H1 (cell line): ENCODE measurements at regions not wholly inside any gene's neighbourhood (a gene's known extent, or its start where the extent isn't known, plus 50 kb on each side); places are given as distances from the start of the nearest gene placed in this dataset.

Experiments
- CTCF ChIA-PET: fragments of 300-600 bp; sonication (Branson Sonifier 250); formaldehyde crosslinking; loops from one replicate; lab custom pipeline; 2021; ENCODE audit not compliant: partially characterized antibody; lab: Charles Lee
- POLR2A ChIA-PET: fragments of 300-600 bp; sonication (Branson Sonifier 250); formaldehyde crosslinking; loops from one replicate; lab custom pipeline; 2021; ENCODE audit warnings: inconsistent platforms; ENCODE audit not compliant: partially characterized antibody; lab: Charles Lee
- DNase-seq, 2 experiments: peaks; one replicate each; pipeline versions ENCODE4 v3.0.0 to v3.0.0-alpha.2; 2010 to 2022; ENCODE audit warnings: low spot score in 2 of 2, low read depth in 1 of 2, mixed read lengths in 1 of 2
- FAIRE-seq: peaks from 2 replicates; lab custom pipeline; 2011; peaks lifted over from hg19 to GRCh38; lab: Jason Lieb, UNC
- H2AFZ ChIP-seq: 2 replicates; pipeline ENCODE4 v1.8.1; 2012; ENCODE audit warnings: low read length, inconsistent platforms
- H2AK5ac ChIP-seq: 2 replicates; pipeline ENCODE4 v1.6.1; 2013; ENCODE audit warnings: low read depth, low read length
- H2BK120ac ChIP-seq: replicated peaks from 2 replicates; pipeline ENCODE3; 2013; ENCODE audit warnings: low read depth, low read length, inconsistent platforms
- H2BK12ac ChIP-seq: 2 replicates; pipeline ENCODE4 v1.6.1; 2013; ENCODE audit warnings: low read depth, low read length
- H2BK15ac ChIP-seq: 2 replicates; pipeline ENCODE4 v1.6.1; 2013; ENCODE audit warnings: low read length
- H2BK20ac ChIP-seq: 2 replicates; pipeline ENCODE4 v1.6.1; 2013; ENCODE audit warnings: low read length
- H2BK5ac ChIP-seq: 2 replicates; pipeline ENCODE4 v1.6.1; 2013; ENCODE audit warnings: low read depth, low read length
- H3K14ac ChIP-seq: 2 replicates; pipeline ENCODE4 v1.6.1; 2013; ENCODE audit warnings: inconsistent platforms; ENCODE audit not compliant: insufficient read length
- H3K18ac ChIP-seq: 2 replicates; pipeline ENCODE4 v1.6.1; 2013; ENCODE audit warnings: low read length; ENCODE audit errors: extremely low read depth
- H3K23ac ChIP-seq: 2 replicates; pipeline ENCODE4 v1.6.1; 2013; ENCODE audit warnings: inconsistent platforms; ENCODE audit not compliant: insufficient read length
- H3K23me2 ChIP-seq: 2 replicates; pipeline ENCODE4 v1.6.1; 2013; ENCODE audit warnings: low read depth, low read length
- H3K27ac ChIP-seq: 2 replicates; pipeline ENCODE4 v1.6.1; 2011; ENCODE audit warnings: low read depth, low read length, inconsistent platforms
- H3K27me3 ChIP-seq, 4 experiments: replicated peaks in 1 of 4; 1 replicate in 1 of 4; 2 replicates in 3 of 4; pipeline versions ENCODE4 v1.6.1 to v1.8.1; 2011 to 2013; ENCODE audit warnings: low read length in 3 of 4, mild to moderate bottlenecking in 3 of 4, inconsistent platforms in 2 of 4, mixed read lengths in 2 of 4, moderate library complexity in 1 of 4; ENCODE audit not compliant: control insufficient read depth in 3 of 4, insufficient read depth in 3 of 4; ENCODE audit errors: extremely low read depth in 1 of 4
- H3K36me3 ChIP-seq, 4 experiments: 2 replicates each; pipeline versions ENCODE4 v1.6.1 to v1.8.1; 2011 to 2013; ENCODE audit warnings: mild to moderate bottlenecking in 4 of 4, low read length in 3 of 4, moderate library complexity in 2 of 4, control low read depth in 1 of 4, inconsistent platforms in 1 of 4; ENCODE audit not compliant: insufficient read depth in 4 of 4, control insufficient read depth in 2 of 4
- H3K4ac ChIP-seq: replicated peaks from 2 replicates; pipeline ENCODE3; 2013; ENCODE audit warnings: low read length, low read depth, mixed read lengths, inconsistent platforms; ENCODE audit not compliant: insufficient read length
- H3K4me1 ChIP-seq, 4 experiments: replicated peaks in 1 of 4; 1 replicate in 1 of 4; 2 replicates in 3 of 4; pipeline versions ENCODE4 v1.6.1 to v1.8.1; 2011 to 2013; ENCODE audit warnings: low read length in 3 of 4, inconsistent platforms in 2 of 4, mixed read lengths in 1 of 4; ENCODE audit not compliant: insufficient read depth in 4 of 4, control insufficient read depth in 3 of 4
- H3K4me2 ChIP-seq, 2 experiments: 2 replicates each; pipeline versions ENCODE4 v1.6.1 to v1.8.1; 2011 to 2013; ENCODE audit warnings: low read depth in 2 of 2, low read length in 2 of 2, control low read depth in 1 of 2, inconsistent platforms in 1 of 2, mild to moderate bottlenecking in 1 of 2; ENCODE audit not compliant: insufficient read depth in 1 of 2
- H3K4me3 ChIP-seq, 4 experiments: fragments of 200-600, 300-600 bp in 1 of 4; sonication (generic), shearing (Covaris generic), sonication (Bioruptor Twin) in 1 of 4; 2 replicates each; pipeline versions ENCODE4 v1.5.1 to v1.8.1; 2011 to 2016; ENCODE audit warnings: low read length in 4 of 4, low read depth in 3 of 4, control low read depth in 2 of 4, inconsistent platforms in 2 of 4, mild to moderate bottlenecking in 2 of 4, mixed read lengths in 1 of 4, moderate library complexity in 1 of 4; ENCODE audit not compliant: insufficient read depth in 2 of 4; ENCODE audit errors: extremely low read depth in 1 of 4
- H3K56ac ChIP-seq: replicated peaks from 2 replicates; pipeline ENCODE3; 2013; ENCODE audit warnings: low read depth, mild to moderate bottlenecking, mixed read lengths, low read length, inconsistent platforms; ENCODE audit not compliant: insufficient read length
- H3K79me1 ChIP-seq: 2 replicates; pipeline ENCODE4 v1.6.1; 2013; ENCODE audit warnings: low read depth, low read length, control low read depth
- H3K79me2 ChIP-seq, 2 experiments: 2 replicates each; pipeline versions ENCODE4 v1.6.1 to v1.8.1; 2012 to 2013; ENCODE audit warnings: low read length in 2 of 2, mild to moderate bottlenecking in 2 of 2, inconsistent platforms in 1 of 2; ENCODE audit not compliant: insufficient read depth in 2 of 2, control insufficient read depth in 1 of 2
- H3K9ac ChIP-seq, 4 experiments: replicated peaks in 1 of 4; 1 replicate in 1 of 4; 2 replicates in 3 of 4; pipeline versions ENCODE4 v1.6.1 to v1.8.1; 2011 to 2013; ENCODE audit warnings: low read depth in 3 of 4, low read length in 3 of 4, control low read depth in 2 of 4, mild to moderate bottlenecking in 2 of 4, moderate library complexity in 2 of 4, inconsistent platforms in 1 of 4; ENCODE audit errors: extremely low read depth in 1 of 4
- H3K9me3 ChIP-seq, 2 experiments: 2 replicates each; pipeline versions ENCODE4 v1.6.1 to v1.8.1; 2012 to 2013; ENCODE audit warnings: mild to moderate bottlenecking in 2 of 2, moderate library complexity in 2 of 2, control low read depth in 1 of 2, inconsistent platforms in 1 of 2, low read depth in 1 of 2, low read length in 1 of 2, mixed read lengths in 1 of 2; ENCODE audit not compliant: insufficient read depth in 2 of 2
- H4K20me1 ChIP-seq, 2 experiments: replicated peaks in 1 of 2; 2 replicates each; pipeline versions ENCODE3 to v1.8.1; 2011 to 2013; ENCODE audit warnings: inconsistent platforms in 2 of 2, low read length in 2 of 2, mild to moderate bottlenecking in 1 of 2; ENCODE audit not compliant: insufficient read depth in 2 of 2, control insufficient read depth in 1 of 2
- H4K5ac ChIP-seq: 2 replicates; pipeline ENCODE4 v1.6.1; 2013; ENCODE audit warnings: low read length, low read depth, mixed read lengths, inconsistent platforms; ENCODE audit not compliant: insufficient read length
- H4K8ac ChIP-seq: 2 replicates; pipeline ENCODE4 v1.8.0; 2013; ENCODE audit warnings: mild to moderate bottlenecking, moderate library complexity, low read length, inconsistent platforms; ENCODE audit not compliant: insufficient read depth; ENCODE audit errors: extremely low read depth
- H4K91ac ChIP-seq: replicated peaks from 2 replicates; pipeline ENCODE3; 2013; ENCODE audit warnings: low read length, mixed read lengths, inconsistent platforms; ENCODE audit not compliant: insufficient read length
- BCL11A ChIP-seq, 2 experiments: IDR thresholded peaks; one replicate each; pipeline ENCODE4 v1.6.1; 2011; ENCODE audit warnings: low read depth in 2 of 2, low read length in 2 of 2, mild to moderate bottlenecking in 2 of 2
- CEBPB ChIP-seq: IDR thresholded peaks from 2 replicates; pipeline ENCODE4 v1.6.1; 2012; ENCODE audit warnings: low read depth, low read length
- CHD1 ChIP-seq: IDR thresholded peaks from 2 replicates; pipeline ENCODE4 v1.6.1; 2012; ENCODE audit warnings: low read depth, low read length, improper control_type of control experiment
- EGR1 ChIP-seq: IDR thresholded peaks from 2 replicates; pipeline ENCODE4 v1.6.1; 2011; ENCODE audit warnings: low read depth, low read length, borderline replicate concordance
- GTF2F1 ChIP-seq: IDR thresholded peaks from 2 replicates; pipeline ENCODE4 v1.6.1; 2012; ENCODE audit warnings: low read depth, low read length, improper control_type of control experiment, borderline replicate concordance
- JUND ChIP-seq: IDR thresholded peaks from 2 replicates; pipeline ENCODE4 v1.6.1; 2011; ENCODE audit warnings: mild to moderate bottlenecking, improper control_type of control experiment, low read length
- NANOG ChIP-seq: IDR thresholded peaks from 2 replicates; pipeline ENCODE4 v1.6.1; 2011; ENCODE audit warnings: low read length, low read depth, mild to moderate bottlenecking, inconsistent platforms; ENCODE audit not compliant: insufficient read depth, poor library complexity, severe bottlenecking
- POLR2AphosphoS5 ChIP-seq: IDR thresholded peaks from 2 replicates; pipeline ENCODE4 v1.6.1; 2011; ENCODE audit warnings: low read depth, low read length
- RAD21 ChIP-seq, 2 experiments: IDR thresholded peaks in 1 of 2; conservative IDR thresholded peaks in 1 of 2; 2 replicates each; pipeline ENCODE4 v1.6.1; 2011; ENCODE audit warnings: low read depth in 2 of 2, low read length in 2 of 2, improper control_type of control experiment in 1 of 2, inconsistent platforms in 1 of 2, mild to moderate bottlenecking in 1 of 2, moderate library complexity in 1 of 2
- SAP30 ChIP-seq: fragments of 300-600 bp; sonication (generic); IDR thresholded peaks from 2 replicates; pipeline ENCODE4 v1.7.1; 2012; ENCODE audit warnings: low read length, moderate library complexity, mild to moderate bottlenecking, inconsistent platforms; ENCODE audit not compliant: insufficient read depth, insufficient replicate concordance
- SIN3A ChIP-seq, 2 experiments: IDR thresholded peaks in 1 of 2; conservative IDR thresholded peaks in 1 of 2; 2 replicates each; pipeline ENCODE4 v1.6.1; 2011 to 2012; ENCODE audit warnings: low read length in 2 of 2, improper control_type of control experiment in 1 of 2, low read depth in 1 of 2, mild to moderate bottlenecking in 1 of 2
- SP4 ChIP-seq: IDR thresholded peaks from 2 replicates; pipeline ENCODE4 v1.6.1; 2012; ENCODE audit warnings: low read length, inconsistent platforms
- SRF ChIP-seq: IDR thresholded peaks from 2 replicates; pipeline ENCODE4 v1.6.1; 2011; ENCODE audit warnings: mild to moderate bottlenecking, low read depth, low read length, moderate library complexity
- TBP ChIP-seq: IDR thresholded peaks from 2 replicates; pipeline ENCODE4 v1.6.1; 2011; ENCODE audit warnings: low read depth, low read length, improper control_type of control experiment
- TCF12 ChIP-seq: IDR thresholded peaks from 2 replicates; pipeline ENCODE4 v1.6.1; 2011; ENCODE audit warnings: low read depth, mild to moderate bottlenecking, low read length
- YY1 ChIP-seq: IDR thresholded peaks from 2 replicates; pipeline ENCODE4 v1.6.1; 2011; ENCODE audit warnings: low read depth, mild to moderate bottlenecking, low read length
- WGBS, 2 experiments: shearing (Covaris generic) in 1 of 2; methylation state at CpG; one replicate each; pipeline versions ENCODE4 v1.1.6 to v1.1.7; 2013 to 2015; ENCODE audit warnings: low lambda C conversion rate in 2 of 2, mixed read lengths in 2 of 2, inconsistent platforms in 1 of 2, low coverage in 1 of 2, missing lambda C conversion rate in 1 of 2; ENCODE audit not compliant: insufficient replicate concordance in 2 of 2, insufficient coverage in 1 of 2, insufficient read length in 1 of 2; ENCODE audit errors: extremely low coverage in 1 of 2, missing lambda C conversion rate in 1 of 2; 5-methylcytosine and 5-hydroxymethylcytosine counted together

DNA sequence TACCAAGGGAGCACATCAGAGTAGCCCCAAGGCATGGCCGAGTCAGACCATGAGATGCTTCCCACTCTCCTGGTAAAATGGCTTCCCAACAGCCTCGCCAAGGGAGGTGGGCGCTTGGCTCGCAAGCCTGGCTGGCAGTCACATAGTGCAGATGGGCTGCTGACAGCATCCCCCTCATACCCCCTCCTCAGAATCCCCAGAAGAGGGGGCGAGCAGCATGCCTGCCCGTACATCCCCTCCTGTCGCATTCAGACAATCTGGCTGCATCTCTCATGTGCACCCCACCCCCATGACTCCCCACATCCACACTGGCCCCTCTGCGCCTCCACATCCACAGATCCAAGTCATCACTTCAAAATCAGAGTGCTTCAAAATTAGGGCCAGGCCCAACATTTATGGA is 54.0 kb upstream of the CES5A start:
- 89% methylated on average over 7 of the region's 8 CpGs; no CpG with 5 or more reads in 1 of the 2 experiments for WGBS, 2 experiments
- TF ChIP-seq JUND: no peak
- no peak for TF ChIP-seq SIN3A (conservative IDR thresholded peaks at IDR 0.05 in 1 of 2, IDR thresholded peaks at IDR 0.05 in 1 of 2; ENCODE audit: low read depth in 1 of 2, low read length in 2 of 2)
- no peak for TF ChIP-seq SRF
- no peak for TF ChIP-seq SAP30
- TF ChIP-seq CEBPB: no peak
- TF ChIP-seq YY1: no peak
- no peak for TF ChIP-seq TBP
- no peak for TF ChIP-seq EGR1
- no peak for TF ChIP-seq CHD1
- no peak for TF ChIP-seq NANOG
- no peak for TF ChIP-seq TCF12
- TF ChIP-seq GTF2F1: no peak
- TF ChIP-seq POLR2AphosphoS5: no peak
- no peak for TF ChIP-seq RAD21 (IDR thresholded peaks at IDR 0.05 in 1 of 2, conservative IDR thresholded peaks at IDR 0.05 in 1 of 2; ENCODE audit: low read depth in 2 of 2, low read length in 2 of 2)
- TF ChIP-seq SP4: no peak
- TF ChIP-seq BCL11A (IDR thresholded peaks at IDR 0.05; ENCODE audit: low read depth in 2 of 2, low read length in 2 of 2): no peak

More for the DNA sequence above, 54.0 kb upstream of the CES5A start:
- Histone ChIP-seq H3K79me1 (no peaks in the 10 kb centered on the region), H2BK15ac (no peak overlapping the region), H2AK5ac (no peak overlapping the region), H3K4me1 (no peaks in the 10 kb centered on the region), H3K4me3 (no peak overlapping the region), H3K27me3 (no peaks in the 10 kb centered on the region), H2BK5ac (no peak overlapping the region), H2BK120ac (no peak overlapping the region), H3K9me3 (no peaks in the 10 kb centered on the region), H2AFZ (no peak overlapping the region), H3K23me2 (no peaks in the 10 kb centered on the region), H4K5ac (no peak overlapping the region), H3K56ac (no peak overlapping the region), H3K4me2 (no peak overlapping the region), H3K14ac (no peak overlapping the region), H4K8ac (no peak overlapping the region), H3K79me2 (no peaks in the 10 kb centered on the region), H3K4ac (no peak overlapping the region), H2BK20ac (no peak overlapping the region), H3K27ac (no peak overlapping the region), H4K91ac (no peak overlapping the region), H2BK12ac (no peak overlapping the region), H3K18ac (no peak overlapping the region), H4K20me1 (no peaks in the 10 kb centered on the region), H3K36me3 (no peaks in the 10 kb centered on the region), H3K9ac (no peak overlapping the region), H3K23ac (no peak overlapping the region)
- FAIRE-seq (no peak), DNase-seq (no peak)
- POLR2A ChIA-PET: no interaction called here
- CTCF ChIA-PET: no interaction called here
